ENCODE measurements at regions not wholly inside any gene's neighbourhood (a gene's known extent, or its start where the extent isn't known, plus 50 kb on each side); places are given as distances from the start of the nearest gene placed in this dataset.
"Not testable (repeated sequence)": the region's sequence is repeated elsewhere in the genome, so short reads cannot be mapped to it uniquely, and the experiment has no call there.

DNA sequence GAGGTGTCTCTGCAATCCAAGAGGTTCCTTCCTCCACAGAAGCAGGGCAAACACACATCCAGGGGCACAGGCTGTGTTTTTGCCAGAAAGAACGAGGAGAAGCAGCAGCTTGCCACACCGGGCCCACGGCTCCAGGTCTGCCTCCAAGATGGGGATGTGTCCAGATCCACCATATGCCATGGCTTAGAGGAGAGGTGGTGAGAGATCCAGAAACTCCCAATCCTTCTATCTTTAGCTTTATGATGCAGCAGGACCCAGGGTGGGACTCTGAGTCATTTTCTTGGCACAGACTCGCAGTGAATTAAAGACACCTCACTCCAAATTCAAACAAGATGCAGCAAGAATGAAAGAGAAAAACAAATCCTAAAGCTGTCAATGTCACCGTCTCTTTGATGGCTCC lies 481.4 kb upstream of the TMEM132C start:
- DNase-seq (ENCODE audit: low read depth in 2 of 2), result no peak

DNA sequence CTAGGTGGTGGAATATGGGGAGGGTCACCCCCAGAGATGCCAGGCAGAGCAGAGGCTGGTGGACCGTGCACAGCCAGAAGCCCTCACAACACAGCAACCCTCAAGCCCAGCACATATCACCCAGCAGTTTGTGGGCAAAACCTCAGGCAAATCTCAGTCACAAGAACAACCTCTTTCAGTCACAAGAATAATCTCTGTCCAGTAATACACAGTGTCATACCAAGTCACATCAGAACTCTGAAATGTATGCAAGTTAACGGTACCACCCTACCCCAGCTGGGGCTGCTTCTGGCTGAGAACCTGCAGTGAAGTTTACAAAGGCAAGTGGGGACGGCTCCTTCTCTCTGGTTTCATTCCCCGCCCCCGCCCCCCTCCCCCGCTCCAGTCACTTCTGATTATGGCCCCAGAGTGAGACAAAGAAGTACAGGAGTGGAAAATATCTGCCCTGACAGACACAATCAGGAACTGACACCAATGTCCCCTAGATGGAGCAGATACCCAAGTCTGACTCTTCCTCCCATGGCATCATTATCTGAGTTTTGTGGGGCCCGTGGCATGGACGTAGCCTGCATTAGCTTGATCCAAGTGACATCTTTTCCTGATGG lies 480.9 kb upstream of the TMEM132C start:
- DNase-seq (ENCODE audit: low read depth in 2 of 2), result no peak

DNA sequence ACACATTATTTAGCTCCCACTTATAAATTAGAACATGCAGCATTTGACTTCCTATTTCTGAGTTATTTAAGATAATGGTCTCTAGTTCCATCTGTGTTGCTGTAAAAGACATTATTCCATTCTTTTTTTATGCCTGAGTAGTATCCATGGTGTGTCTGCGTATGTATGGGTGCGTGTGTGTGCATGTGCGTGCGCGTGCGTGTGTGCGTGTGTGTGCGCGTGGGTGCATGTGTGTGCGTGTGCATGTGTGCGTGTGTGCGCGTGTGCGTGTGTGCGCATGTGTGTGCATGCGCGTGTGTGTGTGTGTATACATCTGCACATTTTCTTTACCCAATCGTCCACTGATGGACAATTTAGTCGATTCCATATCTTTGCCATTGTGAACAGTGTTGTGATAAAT lies 479.4 kb upstream of the TMEM132C start:
- no peak for DNase-seq (ENCODE audit: low read depth in 2 of 2)

DNA sequence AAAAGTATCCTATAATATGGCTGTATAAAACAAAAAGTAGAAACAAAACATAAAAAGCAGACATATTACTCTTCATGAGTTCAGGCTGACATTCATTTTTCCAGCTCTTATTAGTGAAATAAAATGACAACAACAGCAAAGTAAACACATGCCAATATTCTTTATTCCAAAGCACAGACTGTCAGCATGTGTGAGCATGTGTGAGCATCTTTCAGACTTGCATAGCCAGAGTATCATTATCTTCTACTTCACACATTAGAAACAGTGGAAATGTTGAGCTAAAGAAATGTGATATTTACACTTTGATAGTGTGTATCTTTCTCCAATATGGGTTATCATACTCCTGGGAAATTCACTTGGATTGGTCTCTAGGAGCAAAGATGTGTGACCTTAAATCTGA lies 476.6 kb upstream of the TMEM132C start:
- no peak for DNase-seq (ENCODE audit: low read depth in 2 of 2)

DNA sequence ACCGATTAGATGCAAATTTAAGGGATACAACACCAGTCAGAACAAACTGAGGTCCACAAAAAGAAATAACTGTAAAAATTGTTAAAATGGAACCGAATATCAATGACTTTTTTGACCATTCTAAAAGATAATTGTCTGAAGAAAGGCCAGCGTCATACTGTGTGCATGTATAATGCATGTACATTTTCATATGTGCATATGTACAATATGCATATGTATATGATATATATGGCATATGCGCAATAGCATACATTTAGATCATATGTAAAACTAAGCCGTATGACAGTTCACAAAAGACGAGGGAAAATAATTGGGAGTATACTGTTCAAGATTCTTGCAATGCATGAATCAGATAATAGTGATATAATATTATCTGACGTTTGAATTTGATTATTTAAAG lies 475.8 kb upstream of the TMEM132C start:
- DNase-seq (ENCODE audit: low read depth in 2 of 2), result no peak

DNA sequence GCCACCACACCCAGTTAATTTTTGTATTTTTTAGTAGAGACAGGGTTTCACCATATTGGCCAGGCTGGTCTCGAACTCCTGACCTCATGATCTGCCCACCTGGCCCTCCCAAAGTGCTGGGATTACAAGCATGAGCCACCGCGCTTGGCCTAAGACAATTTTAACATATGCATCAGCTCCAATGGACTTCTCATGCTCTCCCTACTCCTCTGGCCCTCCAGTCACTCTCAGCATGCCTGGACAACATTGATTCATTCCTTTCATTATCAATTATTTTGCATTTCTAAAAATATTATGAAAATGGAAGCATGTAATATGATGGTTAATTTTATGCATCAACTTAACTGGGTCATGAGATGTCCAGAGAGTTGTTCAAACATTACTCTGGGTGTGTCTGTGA lies 469.1 kb upstream of the TMEM132C start:
- no peak for DNase-seq (ENCODE audit: low read depth in 2 of 2)

DNA sequence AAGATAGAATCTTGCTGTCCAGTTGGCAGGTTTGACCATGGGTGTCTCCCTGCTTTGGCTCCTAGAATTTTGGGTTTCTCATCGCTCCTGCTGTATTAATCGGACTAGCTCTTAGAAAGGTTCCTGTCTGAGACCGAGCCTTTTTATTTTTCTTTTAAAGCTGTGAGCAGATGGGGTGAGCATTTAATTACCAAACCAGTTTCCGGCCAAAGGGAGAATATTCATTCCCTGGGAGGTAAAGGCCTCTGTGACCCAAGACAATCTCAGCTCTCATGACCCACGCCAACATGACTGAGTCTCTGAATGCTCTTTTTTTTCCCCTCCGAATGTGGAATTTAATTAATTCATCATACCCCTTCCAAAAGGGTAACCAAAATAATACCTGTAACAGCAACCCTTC lies 464.7 kb upstream of the TMEM132C start:
- DNase-seq (ENCODE audit: low read depth in 2 of 2), result no peak

DNA sequence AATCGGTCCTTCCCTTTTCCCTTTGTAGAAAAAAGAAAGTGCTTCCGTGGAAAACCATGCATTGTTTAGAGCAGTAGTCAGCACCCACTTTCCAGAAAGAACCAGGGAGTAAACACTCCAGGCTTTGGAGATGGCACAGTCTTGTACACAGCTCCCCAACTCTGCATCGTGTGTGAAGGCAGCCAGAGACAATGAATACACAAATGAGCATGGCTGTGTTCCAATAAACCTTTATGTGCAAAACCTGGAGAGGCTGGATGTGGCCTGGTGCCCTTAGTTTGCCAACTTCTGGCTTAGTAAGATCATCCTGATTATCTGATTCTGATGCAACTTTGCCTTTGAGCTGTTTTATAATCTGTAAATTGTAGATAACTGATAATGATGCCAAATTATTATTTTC lies 463.4 kb upstream of the TMEM132C start:
- no peak for DNase-seq (ENCODE audit: low read depth in 2 of 2)

DNA sequence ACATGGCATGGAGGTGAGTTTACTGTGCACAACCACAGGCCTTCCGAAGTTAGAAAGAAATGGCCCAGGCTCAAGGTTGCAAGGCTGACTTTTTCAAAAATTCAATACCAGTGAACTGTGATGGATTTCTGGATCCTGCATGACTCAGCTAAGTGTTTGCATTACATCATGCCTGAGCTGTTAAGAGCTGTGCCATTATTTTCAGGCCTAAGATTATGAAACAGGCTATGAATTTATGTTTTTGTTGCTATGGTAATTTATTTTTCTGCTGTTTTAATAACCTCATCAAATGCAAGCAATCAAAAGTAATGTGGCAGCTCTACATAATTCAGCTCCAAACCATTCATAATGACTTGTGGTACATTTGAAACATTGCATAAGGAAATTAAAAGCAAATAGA lies 457.7 kb upstream of the TMEM132C start:
- no peak for DNase-seq (ENCODE audit: low read depth in 2 of 2)

DNA sequence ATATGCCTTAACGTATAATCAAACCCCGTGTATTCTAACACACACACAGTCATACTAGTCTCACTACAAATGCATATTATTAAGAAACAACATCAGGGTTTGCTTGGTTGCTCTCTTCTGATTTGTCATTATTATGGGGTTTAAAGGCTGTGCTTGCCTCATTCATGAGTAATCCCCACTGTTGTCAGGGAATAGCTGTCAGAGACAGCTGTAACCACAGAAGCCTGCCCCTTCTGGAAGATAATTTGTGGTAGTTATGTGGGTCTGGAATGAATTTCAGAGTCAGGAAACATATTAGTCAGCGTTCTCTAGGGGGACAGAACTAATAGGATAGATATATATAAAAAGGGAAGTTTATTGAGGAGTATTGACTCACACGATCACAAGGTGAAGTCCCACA lies 456.9 kb upstream of the TMEM132C start:
- DNase-seq (ENCODE audit: low read depth in 2 of 2), result no peak

DNA sequence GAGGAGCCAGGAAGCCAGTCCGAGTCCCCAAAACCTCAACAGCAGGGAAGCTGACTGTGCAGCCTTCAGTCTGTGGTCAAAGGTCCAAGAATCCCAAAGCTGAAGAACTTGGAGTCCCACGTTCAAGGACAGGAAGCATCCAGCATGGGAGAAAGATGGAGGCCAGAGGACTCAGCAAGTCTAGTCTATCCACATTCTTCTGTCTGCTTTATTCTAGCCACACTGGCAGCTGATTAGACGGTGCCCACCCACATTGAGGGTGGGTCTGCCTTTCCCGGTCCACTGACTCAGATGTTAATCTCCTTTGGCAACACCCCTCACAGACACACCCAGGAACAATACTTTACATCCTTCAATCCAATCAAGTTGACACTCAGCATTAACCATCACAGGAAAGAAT lies 456.5 kb upstream of the TMEM132C start:
- not testable (repeated sequence) for DNase-seq (ENCODE audit: low read depth in 2 of 2)

DNA sequence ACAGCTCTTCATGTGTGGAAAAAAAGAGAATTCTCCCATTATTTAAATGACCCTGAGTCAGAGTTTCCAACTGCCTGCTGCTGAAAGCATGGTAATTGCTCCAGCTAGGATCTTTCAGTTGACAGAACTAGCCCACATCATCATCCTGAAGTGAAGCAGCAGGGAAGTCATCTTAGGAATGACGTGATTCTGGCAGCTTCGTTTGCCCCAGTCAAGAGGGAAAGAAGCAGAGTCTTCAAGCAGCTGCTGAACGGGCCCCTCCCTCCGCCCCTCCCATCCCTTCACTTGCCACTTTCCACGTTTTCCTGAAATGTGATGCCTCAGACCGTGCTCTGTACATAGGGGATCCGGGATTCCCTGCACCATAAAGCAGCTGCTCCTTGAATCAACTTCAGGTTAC lies 455.0 kb upstream of the TMEM132C start:
- DNase-seq (ENCODE audit: low read depth in 2 of 2), result no peak

DNA sequence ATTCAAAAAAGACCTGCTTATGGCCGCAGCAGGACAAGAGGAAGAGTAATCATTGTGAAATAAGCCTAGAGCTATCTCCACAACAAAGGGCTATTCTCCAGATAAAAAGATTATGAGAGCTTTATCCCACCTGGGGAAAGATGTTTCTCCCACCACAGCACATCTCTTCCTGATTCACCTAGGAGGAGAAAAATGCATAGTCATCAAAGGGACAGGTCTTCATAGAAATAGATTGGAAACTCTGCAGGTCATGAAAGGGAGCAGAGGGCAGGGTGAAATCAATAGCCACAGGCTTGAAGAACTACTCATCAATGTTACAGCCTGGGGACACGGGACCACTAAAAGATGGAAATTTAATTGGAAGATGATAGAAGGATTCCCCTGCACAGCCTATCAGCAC lies 453.8 kb upstream of the TMEM132C start:
- no peak for DNase-seq (ENCODE audit: low read depth in 2 of 2)

DNA sequence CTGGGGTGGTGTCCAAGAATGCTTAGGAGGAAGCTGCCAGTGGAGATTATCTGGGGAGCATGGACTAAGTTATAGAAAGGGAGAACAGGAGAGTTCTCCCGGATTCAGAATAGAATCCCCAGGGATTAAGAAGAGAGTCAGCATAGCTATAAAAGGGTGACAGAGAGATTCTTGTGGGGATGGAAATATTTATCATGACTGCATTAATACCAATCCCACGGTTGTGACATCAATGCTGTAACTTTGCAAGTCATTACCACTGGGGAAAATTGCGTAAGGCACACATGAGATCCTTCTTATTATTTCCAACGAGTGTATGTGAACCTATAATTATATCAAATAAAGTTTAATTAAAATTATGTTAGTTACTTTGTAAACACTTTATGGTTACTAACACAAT lies 447.9 kb upstream of the TMEM132C start:
- no peak for DNase-seq (ENCODE audit: low read depth in 2 of 2)

DNA sequence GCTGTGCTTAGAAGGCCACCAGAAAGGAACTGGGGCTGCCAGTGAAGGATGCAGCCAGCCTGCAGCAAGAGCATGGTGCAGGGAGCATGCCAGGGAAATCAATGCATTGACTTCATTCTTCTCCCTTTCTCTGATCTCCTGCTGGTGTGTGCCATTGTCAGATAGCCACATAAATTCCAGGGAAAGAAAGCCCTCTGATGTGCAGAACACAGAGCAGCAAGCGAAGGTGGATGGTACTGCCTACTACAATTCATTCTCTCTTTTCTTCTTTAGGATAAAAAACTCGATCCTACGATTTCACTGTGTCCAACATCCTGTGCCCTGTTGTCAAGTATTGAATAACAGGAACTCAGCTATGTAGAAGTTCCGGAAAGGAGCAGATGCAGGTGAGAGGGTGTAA lies 446.7 kb upstream of the TMEM132C start:
- DNase-seq (ENCODE audit: low read depth in 2 of 2), result no peak

DNA sequence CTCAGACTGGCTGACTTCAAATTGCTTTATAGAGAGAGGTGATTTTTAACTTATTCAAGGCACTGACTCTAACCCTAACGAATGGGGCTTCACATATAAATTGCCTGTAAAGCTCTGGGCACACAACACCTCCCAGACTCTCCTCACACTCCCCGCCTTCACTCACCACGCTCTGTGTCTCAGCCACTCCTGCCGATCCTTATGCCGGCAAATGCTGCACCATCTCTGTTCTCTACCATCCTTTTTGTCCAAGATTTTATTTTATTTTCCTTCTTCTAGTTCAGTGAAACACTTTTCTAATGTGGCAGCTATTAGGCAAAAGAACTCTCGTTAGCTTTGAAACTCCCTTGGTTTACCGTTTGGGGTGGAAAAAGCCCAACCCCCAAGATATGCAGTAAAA lies 446.1 kb upstream of the TMEM132C start:
- no peak for DNase-seq (ENCODE audit: low read depth in 2 of 2)

DNA sequence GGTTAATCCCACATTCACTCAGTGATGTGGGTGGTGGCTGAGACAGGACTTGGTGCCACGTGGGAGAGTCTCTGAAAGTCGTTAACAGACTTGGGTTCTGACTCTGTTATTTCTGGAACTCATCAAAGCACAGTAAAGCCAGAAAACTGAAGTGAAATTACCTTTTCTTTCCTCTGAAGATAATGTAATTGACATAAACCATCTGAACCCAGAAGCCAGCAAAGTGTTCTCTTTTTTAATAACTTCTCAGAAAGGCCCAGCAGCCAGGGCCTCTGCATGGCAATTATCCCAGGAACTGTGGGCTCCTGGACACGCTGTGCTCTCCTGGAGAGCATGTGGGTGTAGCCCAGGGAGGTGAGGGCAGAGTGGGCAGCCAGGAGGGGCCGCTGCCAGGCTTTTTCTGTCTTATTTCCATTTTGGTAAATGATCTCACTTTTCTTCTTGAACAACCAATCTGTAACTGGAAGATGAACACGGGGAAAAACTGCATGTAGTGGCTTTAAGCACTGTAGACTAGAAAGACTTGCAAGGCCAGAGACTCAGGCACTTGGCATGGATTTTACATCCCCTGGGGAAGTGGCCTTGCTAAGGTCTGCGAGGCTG lies 444.1 kb upstream of the TMEM132C start:
- no peak for DNase-seq (ENCODE audit: low read depth in 2 of 2)

DNA sequence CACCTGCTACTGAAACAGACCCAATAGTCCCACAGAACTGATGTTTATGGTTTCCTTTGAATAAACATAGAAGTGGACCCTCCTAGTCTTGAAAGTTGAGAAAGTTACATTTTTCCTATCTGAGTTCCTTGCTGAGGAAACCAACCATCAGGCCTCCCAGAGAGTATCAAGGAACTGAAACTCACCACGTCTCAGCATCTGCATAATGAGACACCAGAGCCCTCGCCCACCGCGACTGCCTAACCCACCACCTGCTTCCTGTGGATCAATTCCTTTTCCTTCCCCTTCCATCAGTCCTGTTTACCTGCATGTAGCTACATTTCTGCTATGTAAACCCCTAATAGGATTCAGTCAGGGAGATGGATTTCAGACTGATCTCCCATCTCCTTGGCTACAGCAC lies 443.2 kb upstream of the TMEM132C start:
- no peak for DNase-seq (ENCODE audit: low read depth in 2 of 2)

DNA sequence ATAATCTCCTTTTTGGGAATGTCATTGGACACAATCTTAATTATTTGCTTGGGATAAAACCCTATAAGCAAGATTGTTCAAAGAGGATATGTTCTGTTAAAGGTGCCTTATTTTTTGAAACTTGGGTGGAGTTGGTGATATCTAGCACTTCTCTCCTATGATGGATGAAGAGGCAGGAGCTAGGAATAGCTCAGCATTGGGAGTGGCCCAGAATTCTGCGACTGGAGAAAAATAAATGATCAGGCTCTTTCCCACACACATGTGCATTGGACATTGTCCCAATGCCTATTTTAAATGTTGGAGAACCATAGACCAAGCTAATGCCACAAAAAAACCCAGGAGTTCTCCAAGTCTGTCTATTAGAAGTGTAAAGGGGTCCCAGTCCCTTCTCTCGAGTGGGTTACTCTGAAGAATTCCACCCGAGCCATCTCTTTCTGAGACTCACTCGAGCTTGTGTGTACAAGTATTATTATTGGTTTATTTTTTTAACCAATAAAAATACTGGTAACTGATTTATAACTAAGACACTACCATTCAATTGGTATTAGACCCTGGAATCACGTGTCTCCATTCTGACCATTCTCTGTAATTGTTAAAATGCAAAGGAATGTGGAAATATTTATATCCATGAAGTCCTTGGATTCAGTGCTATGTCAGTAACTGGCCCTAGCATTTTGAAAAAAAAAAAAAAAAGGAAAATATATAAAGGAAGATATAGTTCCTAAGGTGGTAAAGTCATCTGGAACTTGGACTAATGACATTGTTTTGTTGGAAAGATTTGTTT lies 437.5 kb upstream of the TMEM132C start:
- DNase-seq (ENCODE audit: low read depth in 2 of 2), result no peak

DNA sequence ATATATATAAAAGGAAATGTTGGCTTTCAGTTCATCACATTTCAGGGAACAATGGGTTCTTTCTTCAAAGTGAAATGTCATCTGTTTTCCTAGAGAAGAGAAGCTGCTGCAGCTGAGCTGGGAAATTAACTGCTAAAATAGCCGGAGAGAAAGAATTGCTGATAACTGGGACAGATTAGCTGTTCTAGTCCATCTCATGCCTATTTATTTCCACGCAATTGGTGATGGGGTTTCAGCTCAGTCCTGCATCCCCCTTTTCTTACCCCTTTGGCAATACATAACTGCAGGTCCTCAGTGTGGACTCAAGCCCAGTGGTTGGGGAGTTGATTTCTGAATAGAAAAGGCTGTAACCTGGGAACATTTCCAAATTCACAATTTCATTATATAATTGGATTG lies 436.9 kb upstream of the TMEM132C start:
- no peak for DNase-seq (ENCODE audit: low read depth in 2 of 2)

DNA sequence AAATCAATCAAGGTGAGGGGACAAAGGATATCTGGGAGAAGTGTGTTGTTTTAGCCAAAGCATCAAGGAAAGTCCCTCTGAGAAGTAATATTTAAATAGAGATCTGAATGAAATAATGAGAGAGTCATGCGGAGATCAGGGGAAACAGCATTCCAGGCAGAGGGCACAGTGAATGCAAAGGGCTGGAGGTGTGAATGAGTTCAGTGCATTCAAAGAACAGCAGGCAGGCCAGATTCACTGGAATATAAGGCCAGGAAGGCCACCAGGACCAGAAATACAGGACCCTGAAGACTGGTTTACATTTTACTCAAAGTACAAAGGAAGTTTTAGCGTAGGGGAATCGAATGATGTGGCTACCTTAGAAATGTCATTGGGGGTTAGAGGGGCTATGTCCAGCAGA lies 436.2 kb upstream of the TMEM132C start:
- DNase-seq (ENCODE audit: low read depth in 2 of 2), result no peak

DNA sequence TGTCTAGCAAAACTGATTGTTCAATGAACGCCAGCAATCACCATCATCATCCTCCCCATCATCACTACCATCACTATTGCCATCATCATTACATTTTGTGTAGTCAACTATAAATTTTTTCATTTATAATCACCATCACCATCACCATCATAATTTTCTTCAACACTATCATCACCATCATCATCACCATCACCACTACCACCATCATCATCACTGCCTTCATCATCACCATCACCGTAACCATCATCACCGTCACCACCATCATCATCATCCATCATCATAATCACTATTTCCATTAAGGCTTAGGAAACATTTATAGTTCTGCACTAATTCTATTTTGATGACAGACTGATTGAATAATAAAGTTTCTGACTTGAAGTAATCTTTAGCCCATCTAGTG lies 434.8 kb upstream of the TMEM132C start:
- no peak for DNase-seq (ENCODE audit: low read depth in 2 of 2)

DNA sequence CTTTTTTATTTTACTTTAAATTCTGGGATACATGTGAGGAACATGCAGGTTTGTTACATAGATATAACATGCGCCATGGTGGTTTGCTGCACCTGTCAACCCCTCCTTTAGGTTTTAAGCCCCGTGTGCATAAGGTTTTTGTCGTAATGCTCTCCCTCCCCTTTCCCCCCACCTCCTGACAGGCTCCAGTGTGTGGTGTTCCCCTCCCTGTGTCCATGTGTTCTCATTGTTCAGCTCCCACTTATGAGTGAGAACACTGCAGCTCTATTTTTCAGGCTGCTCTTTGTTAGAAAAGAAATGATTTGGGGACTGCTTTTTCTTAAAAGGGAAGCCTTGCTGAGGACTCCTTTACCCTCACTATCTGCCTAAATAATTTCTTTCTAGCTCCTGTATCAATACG lies 430.2 kb upstream of the TMEM132C start:
- DNase-seq (ENCODE audit: low read depth in 2 of 2), result not testable (repeated sequence)
